H9 (cell line): ENCODE measurements at regions not wholly inside any gene's neighbourhood (a gene's known extent, or its start where the extent isn't known, plus 50 kb on each side); places are given as distances from the start of the nearest gene placed in this dataset.

Experiments used
- DNase-seq: peaks from one replicate; pipeline ENCODE4 v3.0.0-alpha.2; 2017
- H2AFZ ChIP-seq: one replicate; pipeline ENCODE4 v1.6.1; 2013; ENCODE audit warnings: mild to moderate bottlenecking, low read length, control low read depth, moderate library complexity
- H2AK5ac ChIP-seq: 2 replicates; pipeline ENCODE4 v1.6.1; 2013; ENCODE audit warnings: low read length, control low read depth, mixed read lengths; ENCODE audit not compliant: insufficient read length
- H2BK120ac ChIP-seq: one replicate; pipeline ENCODE4 v1.6.1; 2013; ENCODE audit warnings: low read depth, mild to moderate bottlenecking, low read length, control low read depth, inconsistent platforms; ENCODE audit not compliant: poor library complexity, severe bottlenecking
- H2BK12ac ChIP-seq: 2 replicates; pipeline ENCODE4 v1.6.1; 2013; ENCODE audit warnings: low read length, control low read depth, mixed read lengths, low read depth; ENCODE audit not compliant: insufficient read length
- H2BK15ac ChIP-seq: 2 replicates; pipeline ENCODE4 v1.6.1; 2013; ENCODE audit warnings: low read depth, low read length, control low read depth
- H2BK20ac ChIP-seq: one replicate; pipeline ENCODE4 v1.6.1; 2013; ENCODE audit warnings: low read depth, mild to moderate bottlenecking, low read length, control low read depth, inconsistent platforms; ENCODE audit not compliant: poor library complexity, severe bottlenecking
- H2BK5ac ChIP-seq: 2 replicates; pipeline ENCODE4 v1.6.1; 2013; ENCODE audit warnings: low read length, control low read depth, mixed read lengths; ENCODE audit not compliant: insufficient read length
- H3K14ac ChIP-seq: 2 replicates; pipeline ENCODE4 v1.6.1; 2013; ENCODE audit warnings: low read length, control low read depth; ENCODE audit not compliant: insufficient read depth
- H3K18ac ChIP-seq: 2 replicates; pipeline ENCODE4 v1.6.1; 2013; ENCODE audit warnings: low read depth, mild to moderate bottlenecking, mixed read lengths, low read length, control low read depth; ENCODE audit not compliant: insufficient read length
- H3K23ac ChIP-seq: 2 replicates; pipeline ENCODE4 v1.6.1; 2013; ENCODE audit warnings: low read length, control low read depth, mixed read lengths, low read depth; ENCODE audit not compliant: insufficient read length
- H3K23me2 ChIP-seq: 2 replicates; pipeline ENCODE4 v1.6.1; 2013; ENCODE audit warnings: low read depth, mild to moderate bottlenecking, mixed read lengths, low read length, control low read depth; ENCODE audit not compliant: insufficient read length, poor library complexity, severe bottlenecking
- H3K27ac ChIP-seq: 2 replicates; pipeline ENCODE4 v1.5.1; 2013; ENCODE audit warnings: low read length, control low read depth, mixed read lengths, low read depth; ENCODE audit not compliant: insufficient read length
- H3K27me3 ChIP-seq: 2 replicates; pipeline ENCODE4 v1.6.1; 2013; ENCODE audit warnings: low read length, control low read depth, inconsistent platforms; ENCODE audit not compliant: insufficient read depth
- H3K4ac ChIP-seq: 2 replicates; pipeline ENCODE4 v1.6.1; 2013; ENCODE audit warnings: low read depth, mild to moderate bottlenecking, control low read depth, inconsistent platforms, low read length, moderate library complexity
- H3K4me1 ChIP-seq: 2 replicates; pipeline ENCODE4 v1.6.1; 2013; ENCODE audit warnings: low read length, control low read depth, inconsistent platforms; ENCODE audit not compliant: insufficient read depth
- H3K4me2 ChIP-seq: 2 replicates; pipeline ENCODE4 v1.6.1; 2013; ENCODE audit warnings: low read length, control low read depth, mixed read lengths; ENCODE audit not compliant: insufficient read length, insufficient read depth
- H3K56ac ChIP-seq: 2 replicates; pipeline ENCODE4 v1.6.1; 2013; ENCODE audit warnings: low read depth, mild to moderate bottlenecking, mixed read lengths, low read length, control low read depth; ENCODE audit not compliant: insufficient read length
- H3K79me1 ChIP-seq: 2 replicates; pipeline ENCODE4 v1.6.1; 2013; ENCODE audit warnings: low read depth, mild to moderate bottlenecking, moderate library complexity, low read length, control low read depth, inconsistent platforms; ENCODE audit not compliant: insufficient read depth, poor library complexity, severe bottlenecking
- H3K79me2 ChIP-seq: 2 replicates; pipeline ENCODE4 v1.6.1; 2013; ENCODE audit warnings: low read length, control low read depth, inconsistent platforms; ENCODE audit not compliant: insufficient read depth
- H3K9ac ChIP-seq: 2 replicates; pipeline ENCODE4 v1.6.1; 2013; ENCODE audit warnings: low read length, control low read depth, mixed read lengths; ENCODE audit not compliant: insufficient read length; ENCODE audit errors: extremely low read depth
- H3K9me3 ChIP-seq: one replicate; pipeline ENCODE4 v1.6.1; 2013; ENCODE audit warnings: low read depth, low read length, inconsistent platforms; ENCODE audit not compliant: control insufficient read depth
- H3T11ph ChIP-seq: one replicate; pipeline ENCODE4 v1.6.1; 2013; ENCODE audit warnings: mild to moderate bottlenecking, low read length, control low read depth, inconsistent platforms
- H4K20me1 ChIP-seq: one replicate; pipeline ENCODE4 v1.6.1; 2013; ENCODE audit not compliant: control insufficient read depth, insufficient read length, insufficient read depth
- H4K5ac ChIP-seq: 2 replicates; pipeline ENCODE4 v1.6.1; 2013; ENCODE audit warnings: low read depth, mild to moderate bottlenecking, mixed read lengths, low read length, control low read depth; ENCODE audit not compliant: insufficient read length
- H4K8ac ChIP-seq: replicated peaks from 2 replicates; pipeline ENCODE4 v1.6.1; 2013; ENCODE audit warnings: low read length, control low read depth, mixed read lengths, low read depth; ENCODE audit not compliant: insufficient read length
- H4K91ac ChIP-seq: 2 replicates; pipeline ENCODE4 v1.6.1; 2013; ENCODE audit warnings: low read depth, mild to moderate bottlenecking, moderate library complexity, mixed read lengths, low read length, control low read depth; ENCODE audit not compliant: insufficient read length
- H3K27ac Mint-ChIP-seq, 3 experiments: 2 replicates in 2 of 3; 3 replicates in 1 of 3; pipeline ENCODE4 v1.8.0; 2020 to 2021; ENCODE audit warnings: mixed read lengths in 3 of 3, mild to moderate bottlenecking in 1 of 3, moderate library complexity in 1 of 3
- H3K27me3 Mint-ChIP-seq: 2 replicates; pipeline ENCODE4 v1.8.0; 2021; ENCODE audit warnings: low read depth, mild to moderate bottlenecking, moderate library complexity, mixed read lengths
- H3K36me3 Mint-ChIP-seq, 3 experiments: 2 replicates in 2 of 3; 3 replicates in 1 of 3; pipeline ENCODE4 v1.8.0; 2020 to 2021; ENCODE audit warnings: low read depth in 3 of 3, mixed read lengths in 3 of 3; ENCODE audit not compliant: insufficient read depth in 1 of 3
- H3K4me1 Mint-ChIP-seq, 2 experiments: 2 replicates each; pipeline ENCODE4 v1.8.0; 2020; ENCODE audit warnings: mixed read lengths in 2 of 2
- H3K4me3 Mint-ChIP-seq, 2 experiments: 2 replicates in 1 of 2; 3 replicates in 1 of 2; pipeline ENCODE4 v1.8.0; 2020 to 2021; ENCODE audit warnings: mild to moderate bottlenecking in 2 of 2, mixed read lengths in 2 of 2, moderate library complexity in 1 of 2
- H3K9me3 Mint-ChIP-seq, 2 experiments: 2 replicates in 1 of 2; 3 replicates in 1 of 2; pipeline ENCODE4 v1.8.0; 2020; ENCODE audit warnings: mild to moderate bottlenecking in 2 of 2, mixed read lengths in 2 of 2, moderate library complexity in 1 of 2
- WGBS: extraction: QIAGEN DNeasy Blood & Tissue Kit; methylation state at CpG from one replicate; pipeline ENCODE4 v1.1.7; 2013; ENCODE audit warnings: missing lambda C conversion rate, low lambda C conversion rate, mixed read lengths; ENCODE audit not compliant: insufficient read length; ENCODE audit errors: extremely low coverage; 5-methylcytosine and 5-hydroxymethylcytosine counted together
- TF ChIP-seq, protein P1 (sequence below): fragments of 200-600 bp; sonication (generic); conservative IDR thresholded peaks from 3 replicates; pipeline ENCODE4 v1.8.0; 2021; ENCODE audit warnings: antibody characterized with exemption, mild to moderate bottlenecking

DNA sequence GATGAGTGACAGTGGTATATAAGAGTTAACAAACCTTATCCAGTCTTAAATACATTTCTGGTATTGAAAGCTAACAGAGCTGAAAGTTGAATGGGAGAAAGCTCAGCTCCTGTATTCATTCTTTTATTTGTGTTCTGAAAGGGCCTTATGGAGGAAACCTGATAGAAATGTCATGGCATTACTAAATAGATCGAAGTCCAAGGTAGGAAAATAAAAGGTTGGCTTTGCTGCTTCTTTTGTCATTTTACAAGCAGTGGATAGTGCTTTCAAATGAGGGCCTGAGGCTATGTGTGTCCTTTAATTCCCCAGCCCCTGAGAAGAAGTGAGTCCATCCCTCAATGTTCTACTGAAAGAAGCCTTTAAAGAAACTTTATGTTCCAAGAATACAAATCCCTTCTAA is 974.3 kb upstream of the INTU start:
- Histone ChIP-seq H3K4me1 (no peaks in the 10 kb centered on the region), H3K79me2 (no peaks in the 10 kb centered on the region), H3K79me1 (no peaks in the 10 kb centered on the region), H3K23ac (no peak overlapping the region), H3K23me2 (no peaks in the 10 kb centered on the region), H2AK5ac (no peak overlapping the region), H2BK120ac (no peak overlapping the region), H3K4ac (no peak overlapping the region), H3K56ac (no peak overlapping the region), H3K27ac (no peak overlapping the region), H3K4me2 (no peak overlapping the region), H2BK5ac (no peak overlapping the region), H4K8ac (no peak overlapping the region), H4K5ac (no peak overlapping the region), H2BK12ac (no peak overlapping the region), H3K14ac (no peak overlapping the region), H2AFZ (no peak overlapping the region), H3T11ph (no peak overlapping the region), H3K9ac (no peak overlapping the region), H2BK20ac (no peak overlapping the region), H2BK15ac (no peak overlapping the region), H3K27me3 (no peaks in the 10 kb centered on the region), H3K18ac (no peak overlapping the region), H4K20me1 (no peaks in the 10 kb centered on the region), H4K91ac (no peak overlapping the region), H3K9me3 (no peaks in the 10 kb centered on the region)
- Mint-ChIP-seq H3K27ac (peak overlapping the region in 1 of 3 experiments; percentile 59; a peak in 1 of 7 replicates), H3K36me3 (no peaks in the 10 kb centered on the region), H3K9me3 (no peaks in the 10 kb centered on the region), H3K4me3 (no peak overlapping the region), H3K4me1 (no peaks in the 10 kb centered on the region), H3K27me3 (no peaks in the 10 kb centered on the region)
- no CpG with 5 or more reads among the region's 1 CpG for WGBS
- TF ChIP-seq, protein P1, sequence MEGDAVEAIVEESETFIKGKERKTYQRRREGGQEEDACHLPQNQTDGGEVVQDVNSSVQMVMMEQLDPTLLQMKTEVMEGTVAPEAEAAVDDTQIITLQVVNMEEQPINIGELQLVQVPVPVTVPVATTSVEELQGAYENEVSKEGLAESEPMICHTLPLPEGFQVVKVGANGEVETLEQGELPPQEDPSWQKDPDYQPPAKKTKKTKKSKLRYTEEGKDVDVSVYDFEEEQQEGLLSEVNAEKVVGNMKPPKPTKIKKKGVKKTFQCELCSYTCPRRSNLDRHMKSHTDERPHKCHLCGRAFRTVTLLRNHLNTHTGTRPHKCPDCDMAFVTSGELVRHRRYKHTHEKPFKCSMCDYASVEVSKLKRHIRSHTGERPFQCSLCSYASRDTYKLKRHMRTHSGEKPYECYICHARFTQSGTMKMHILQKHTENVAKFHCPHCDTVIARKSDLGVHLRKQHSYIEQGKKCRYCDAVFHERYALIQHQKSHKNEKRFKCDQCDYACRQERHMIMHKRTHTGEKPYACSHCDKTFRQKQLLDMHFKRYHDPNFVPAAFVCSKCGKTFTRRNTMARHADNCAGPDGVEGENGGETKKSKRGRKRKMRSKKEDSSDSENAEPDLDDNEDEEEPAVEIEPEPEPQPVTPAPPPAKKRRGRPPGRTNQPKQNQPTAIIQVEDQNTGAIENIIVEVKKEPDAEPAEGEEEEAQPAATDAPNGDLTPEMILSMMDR, result no peak
- DNase-seq, result no peak
